ENCODE measurements at regions not wholly inside any gene's neighbourhood (a gene's known extent, or its start where the extent isn't known, plus 50 kb on each side); places are given as distances from the start of the nearest gene placed in this dataset.

DNA sequence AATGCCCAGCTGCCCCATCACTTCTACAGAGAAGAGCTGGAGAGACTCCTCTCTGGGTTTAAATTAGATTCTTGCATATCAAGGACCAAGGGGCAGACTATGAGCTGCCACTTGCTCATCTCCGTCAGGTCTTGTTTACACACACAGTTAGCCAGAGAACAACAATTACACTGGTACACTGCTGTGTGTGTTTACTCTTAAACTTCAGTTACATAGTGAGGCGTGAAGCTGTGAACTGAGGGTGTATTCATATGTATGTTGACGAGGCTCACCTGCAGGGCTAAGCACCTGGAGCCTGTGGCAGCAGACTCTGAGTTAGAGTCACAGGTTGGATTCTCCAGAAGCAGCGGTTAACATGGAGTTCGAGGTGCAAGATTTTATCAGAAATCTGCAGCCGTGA, 155.4 kb upstream of the ANKH start:
- Histone ChIP-seq H2AFZ (replicated peaks; ENCODE audit: low read length, poor library complexity) (no peak overlapping the region), H3K27ac (ENCODE audit: insufficient read depth, low read length) (no peak overlapping the region), H3K4me2 (ENCODE audit: low read depth, low read length) (no peak overlapping the region), H2BK5ac (ENCODE audit: low read depth, low read length, poor library complexity, severe bottlenecking) (no peak overlapping the region), H3K36me3 (ENCODE audit: control insufficient read depth, insufficient read depth, low read length) (no peaks in the 10 kb centered on the region), H3K14ac (replicated peaks; ENCODE audit: low read depth, low read length) (no peak overlapping the region), H3K79me1 (ENCODE audit: low read depth in 1 of 2, low read length in 2 of 2) (no peaks in the 10 kb centered on the region), H3K56ac (ENCODE audit: extremely low read depth, insufficient read depth, low read length) (no peak overlapping the region), H4K20me1 (ENCODE audit: insufficient read depth, low read length) (no peaks in the 10 kb centered on the region), H3K27me3 (ENCODE audit: control insufficient read depth, insufficient read depth, low read length) (peaks cover 13% of the 10 kb centered on the region), H2BK120ac (ENCODE audit: low read depth, low read length) (no peak overlapping the region), H3K4me3 (ENCODE audit: insufficient read depth, low read depth, low read length) (no peak overlapping the region), H2AK5ac (ENCODE audit: low read depth, low read length) (no peak overlapping the region), H3K9me3 (ENCODE audit: control insufficient read depth, insufficient read depth, low read length) (peaks cover 2% of the 10 kb centered on the region; the same call in 1 of the 2 replicates), H2BK15ac (ENCODE audit: low read depth, low read length) (no peak overlapping the region), H3K18ac (ENCODE audit: low read depth, low read length) (no peak overlapping the region), H4K5ac (ENCODE audit: low read depth, low read length) (no peak overlapping the region), H3K9me1 (ENCODE audit: insufficient read depth, low read length) (no peaks in the 10 kb centered on the region), H3K4me1 (ENCODE audit: control insufficient read depth, insufficient read depth, low read length) (no peaks in the 10 kb centered on the region; the same call in 1 of the 2 replicates), H2BK20ac (ENCODE audit: low read depth, low read length) (no peak overlapping the region), H3K4ac (ENCODE audit: low read depth, low read length) (no peak overlapping the region), H2AK9ac (replicated peaks; ENCODE audit: low read depth, low read length, poor library complexity) (no peak overlapping the region), H3K23ac (ENCODE audit: low read depth, low read length) (no peak overlapping the region), H4K91ac (ENCODE audit: insufficient read depth, low read depth, low read length) (no peak overlapping the region), H4K8ac (ENCODE audit: low read depth in 2 of 2, low read length in 2 of 2) (no peak overlapping the region), H3K9ac (ENCODE audit: low read depth, low read length) (no peak overlapping the region)
- CTCF ChIA-PET: interaction anchor here (1.4 kb wide), 1 partner anchor 79 kb away, joined by 3 read pairs; no protein-coding TSS in a partner anchor
- DNase-seq (no peak), ATAC-seq (ENCODE audit: low read depth) (no peak)
- TF ChIP-seq, protein P1, sequence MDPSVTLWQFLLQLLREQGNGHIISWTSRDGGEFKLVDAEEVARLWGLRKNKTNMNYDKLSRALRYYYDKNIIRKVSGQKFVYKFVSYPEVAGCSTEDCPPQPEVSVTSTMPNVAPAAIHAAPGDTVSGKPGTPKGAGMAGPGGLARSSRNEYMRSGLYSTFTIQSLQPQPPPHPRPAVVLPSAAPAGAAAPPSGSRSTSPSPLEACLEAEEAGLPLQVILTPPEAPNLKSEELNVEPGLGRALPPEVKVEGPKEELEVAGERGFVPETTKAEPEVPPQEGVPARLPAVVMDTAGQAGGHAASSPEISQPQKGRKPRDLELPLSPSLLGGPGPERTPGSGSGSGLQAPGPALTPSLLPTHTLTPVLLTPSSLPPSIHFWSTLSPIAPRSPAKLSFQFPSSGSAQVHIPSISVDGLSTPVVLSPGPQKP (IDR thresholded peaks at IDR 0.05; ENCODE audit: borderline replicate concordance, low read depth, low read length): no peak
- TF ChIP-seq BHLHE40 (IDR thresholded peaks at IDR 0.05; ENCODE audit: low read depth, low read length): no peak
- TF ChIP-seq FOS (IDR thresholded peaks at IDR 0.05; ENCODE audit: low read depth, low read length): no peak
- no peak for TF ChIP-seq USF2 (IDR thresholded peaks at IDR 0.05; ENCODE audit: low read depth, low read length)
- no peak for TF ChIP-seq RFX5 (IDR thresholded peaks at IDR 0.05; ENCODE audit: low read depth, low read length)
- TF ChIP-seq CEBPB (IDR thresholded peaks at IDR 0.05; ENCODE audit: low read depth, low read length): no peak
- TF ChIP-seq POLR2A (IDR thresholded peaks at IDR 0.05; ENCODE audit: low read depth, low read length): no peak
- no peak for TF ChIP-seq NFE2L2 (IDR thresholded peaks at IDR 0.05; ENCODE audit: low read depth, low read length)
- TF ChIP-seq CHD1 (IDR thresholded peaks at IDR 0.05; ENCODE audit: low read depth, low read length): no peak
- no peak for TF ChIP-seq RCOR1 (IDR thresholded peaks at IDR 0.05; ENCODE audit: insufficient replicate concordance, low read length)
- in situ Hi-C loops (cut with MboI; ENCODE audit: low sequenced_read_pairs) (no loop called here), dilution Hi-C loops (cut with HindIII; ENCODE audit: low sequenced_read_pairs, unreplicated experiment) (no loop called here), intact Hi-C loops (cut with micrococcal nuclease) (loop anchor here (5.0 kb wide), 1 partner anchor 155 kb away; no protein-coding TSS in a partner anchor)
- POLR2A ChIA-PET (ENCODE audit: unreplicated experiment): no interaction called here
- 83% methylated on average over 3 of the region's 6 CpGs; no CpG with 5 or more reads in 1 of the 2 experiments for WGBS, 2 experiments (ENCODE audit: extremely low coverage in 2 of 2, insufficient read length in 1 of 2)
- no TSS peak for BruUV-seq (replicated peaks)

All from IMR-90 (cell line).